ENCODE measurements at regions not wholly inside any gene's neighbourhood (a gene's known extent, or its start where the extent isn't known, plus 50 kb on each side); places are given as distances from the start of the nearest gene placed in this dataset.

DNA sequence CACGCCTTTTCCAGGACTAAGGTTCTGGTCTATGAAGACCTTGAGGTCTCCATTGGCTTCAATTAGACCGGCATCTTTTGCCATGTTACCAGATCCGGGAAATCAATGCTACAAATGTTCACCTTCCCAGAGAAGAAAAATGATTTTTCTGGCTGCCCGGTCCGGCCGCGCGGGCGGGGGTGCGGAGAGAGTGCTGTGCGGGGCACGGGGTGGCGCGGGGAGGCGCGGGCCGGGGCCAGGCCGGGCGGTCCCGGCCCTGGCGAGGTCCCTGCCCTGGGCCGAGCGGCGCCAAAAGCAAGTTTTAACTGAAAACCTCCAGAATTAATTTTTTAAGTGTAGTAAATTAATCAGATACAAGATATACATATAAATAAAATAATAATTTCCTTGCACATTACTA, 128.2 kb downstream of the MINAR1 start (continued):
- TF ChIP-seq NANOG (IDR thresholded peaks at IDR 0.05; ENCODE audit: insufficient read depth, low read depth, low read length, poor library complexity, severe bottlenecking) = no peak
- TF ChIP-seq EP300 (IDR thresholded peaks at IDR 0.05; ENCODE audit: borderline replicate concordance in 1 of 2, low read depth in 2 of 2, low read length in 2 of 2) = no peak
- no peak for TF ChIP-seq SRF (IDR thresholded peaks at IDR 0.05; ENCODE audit: low read depth, low read length)
- no peak for TF ChIP-seq CHD1 (IDR thresholded peaks at IDR 0.05; ENCODE audit: low read depth, low read length)

Data from H1 (cell line).